ENCODE measurements at regions not wholly inside any gene's neighbourhood (a gene's known extent, or its start where the extent isn't known, plus 50 kb on each side); places are given as distances from the start of the nearest gene placed in this dataset.

DNA sequence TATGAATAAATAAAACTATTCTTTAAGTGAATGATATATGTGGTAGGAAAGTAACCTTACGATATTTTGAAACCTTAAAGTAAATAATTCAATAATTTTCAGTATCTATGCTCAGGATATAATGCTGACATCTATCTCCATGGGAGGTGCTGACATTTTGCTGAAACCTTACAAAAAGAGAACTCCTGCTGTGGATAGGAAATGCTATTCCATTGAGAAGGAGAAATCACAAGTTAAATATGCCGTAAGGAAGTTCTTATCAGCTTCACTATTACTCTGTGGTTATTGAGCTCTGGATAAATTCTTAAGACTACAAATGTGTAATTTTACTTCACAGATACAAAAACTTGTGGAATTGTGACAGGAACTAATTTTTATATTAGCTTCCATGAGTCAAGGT lies 722.1 kb downstream of the TMTC2 start:
- TF ChIP-seq, protein P1, sequence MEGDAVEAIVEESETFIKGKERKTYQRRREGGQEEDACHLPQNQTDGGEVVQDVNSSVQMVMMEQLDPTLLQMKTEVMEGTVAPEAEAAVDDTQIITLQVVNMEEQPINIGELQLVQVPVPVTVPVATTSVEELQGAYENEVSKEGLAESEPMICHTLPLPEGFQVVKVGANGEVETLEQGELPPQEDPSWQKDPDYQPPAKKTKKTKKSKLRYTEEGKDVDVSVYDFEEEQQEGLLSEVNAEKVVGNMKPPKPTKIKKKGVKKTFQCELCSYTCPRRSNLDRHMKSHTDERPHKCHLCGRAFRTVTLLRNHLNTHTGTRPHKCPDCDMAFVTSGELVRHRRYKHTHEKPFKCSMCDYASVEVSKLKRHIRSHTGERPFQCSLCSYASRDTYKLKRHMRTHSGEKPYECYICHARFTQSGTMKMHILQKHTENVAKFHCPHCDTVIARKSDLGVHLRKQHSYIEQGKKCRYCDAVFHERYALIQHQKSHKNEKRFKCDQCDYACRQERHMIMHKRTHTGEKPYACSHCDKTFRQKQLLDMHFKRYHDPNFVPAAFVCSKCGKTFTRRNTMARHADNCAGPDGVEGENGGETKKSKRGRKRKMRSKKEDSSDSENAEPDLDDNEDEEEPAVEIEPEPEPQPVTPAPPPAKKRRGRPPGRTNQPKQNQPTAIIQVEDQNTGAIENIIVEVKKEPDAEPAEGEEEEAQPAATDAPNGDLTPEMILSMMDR (IDR thresholded peaks at IDR 0.05), result no peak
- no peak for TF ChIP-seq EZH2phosphoT487 (IDR thresholded peaks at IDR 0.05)

All from neural progenitor cell (in vitro differentiated cells).